Loucy (cell line): ENCODE measurements at regions not wholly inside any gene's neighbourhood (a gene's known extent, or its start where the extent isn't known, plus 50 kb on each side); places are given as distances from the start of the nearest gene placed in this dataset.

ENCODE experiments used
- H2AFZ ChIP-seq: fragments of 200-600 bp; sonication (generic); 2 replicates; pipeline ENCODE4 v1.6.0; 2016; ENCODE audit warnings: antibody characterized with exemption, mild to moderate bottlenecking, low read length, moderate library complexity
- H3F3A ChIP-seq: fragments of 200-600 bp; 2 replicates; pipeline ENCODE4 v1.6.0; 2016; ENCODE audit warnings: antibody characterized with exemption, low read depth, mild to moderate bottlenecking
- H3K27me3 ChIP-seq: fragments of 200-600 bp; sonication (generic); 2 replicates; pipeline ENCODE4 v1.6.1; 2014; ENCODE audit warnings: low read length, mild to moderate bottlenecking; ENCODE audit not compliant: insufficient read depth, poor library complexity, severe bottlenecking
- H3K36me3 ChIP-seq: fragments of 200-600 bp; sonication (generic); 2 replicates; pipeline ENCODE4 v1.6.1; 2016; ENCODE audit warnings: low read length; ENCODE audit not compliant: insufficient read depth
- H3K4me1 ChIP-seq: fragments of 200-600 bp; sonication (generic); 2 replicates; pipeline ENCODE4 v1.5.1; 2014; ENCODE audit warnings: low read length, mild to moderate bottlenecking; ENCODE audit not compliant: insufficient read depth, poor library complexity, severe bottlenecking
- H3K4me2 ChIP-seq: fragments of 200-600 bp; sonication (generic); 2 replicates; pipeline ENCODE4 v1.6.0; 2014; ENCODE audit warnings: antibody characterized with exemption, low read length, low read depth, mild to moderate bottlenecking; ENCODE audit not compliant: poor library complexity, severe bottlenecking
- H3K4me3 ChIP-seq: fragments of 200-600 bp; sonication (generic); 2 replicates; pipeline ENCODE4 v1.5.1; 2014; ENCODE audit warnings: low read length, mild to moderate bottlenecking, mixed read lengths; ENCODE audit not compliant: poor library complexity, severe bottlenecking
- H3K79me2 ChIP-seq: fragments of 200-600 bp; sonication (generic); 2 replicates; pipeline ENCODE4 v1.6.1; 2014; ENCODE audit warnings: low read length; ENCODE audit not compliant: insufficient read depth
- H3K9ac ChIP-seq: fragments of 200-600 bp; sonication (generic); 2 replicates; pipeline ENCODE4 v1.6.0; 2014; ENCODE audit warnings: mild to moderate bottlenecking, low read depth, low read length, moderate library complexity; ENCODE audit not compliant: poor library complexity, severe bottlenecking
- H3K9me2 ChIP-seq: fragments of 200-600 bp; sonication (generic); replicated peaks from 2 replicates; pipeline ENCODE4 v1.6.1; 2016; ENCODE audit warnings: low read depth, low read length, mixed read lengths
- H3K9me3 ChIP-seq: fragments of 200-600 bp; sonication (generic); 2 replicates; pipeline ENCODE4 v1.6.1; 2014; ENCODE audit warnings: mild to moderate bottlenecking, antibody characterized with exemption, low read length, low read depth; ENCODE audit not compliant: insufficient read depth
- H4K20me1 ChIP-seq: fragments of 200-600 bp; sonication (generic); 2 replicates; pipeline ENCODE4 v1.6.0; 2014; ENCODE audit warnings: antibody characterized with exemption, low read length, mild to moderate bottlenecking; ENCODE audit not compliant: insufficient read depth, poor library complexity, severe bottlenecking
- EZH2phosphoT487 ChIP-seq: fragments of 200-600 bp; IDR thresholded peaks from 2 replicates; pipeline ENCODE4 v1.6.1; 2018; ENCODE audit warnings: antibody characterized with exemption, mild to moderate bottlenecking, moderate library complexity, borderline replicate concordance
- TF ChIP-seq, protein P1 (sequence below): fragments of 200-600 bp; sonication (generic); conservative IDR thresholded peaks from 2 replicates; pipeline ENCODE4 v1.5.1; 2014; ENCODE audit warnings: mild to moderate bottlenecking, antibody characterized with exemption, low read length

GRCh38 chr11:82268627-82269026 lies 465.0 kb downstream of the FAM181B start:
- H3K9me3 ChIP-seq = no peaks in the 10 kb centered on the region
- H3K9me2 ChIP-seq = no peaks in the 10 kb centered on the region
- no peaks in the 10 kb centered on the region for H3K79me2 ChIP-seq
- no peak overlapping the region for H3K4me2 ChIP-seq
- H3K27me3 ChIP-seq = no peaks in the 10 kb centered on the region
- H4K20me1 ChIP-seq = no peaks in the 10 kb centered on the region
- H3K36me3 ChIP-seq = no peaks in the 10 kb centered on the region
- H3F3A ChIP-seq = no peaks in the 10 kb centered on the region
- H3K4me3 ChIP-seq = no peak overlapping the region
- no peak overlapping the region for H2AFZ ChIP-seq
- H3K9ac ChIP-seq = no peak overlapping the region
- H3K4me1 ChIP-seq = no peaks in the 10 kb centered on the region
- TF ChIP-seq, protein P1, sequence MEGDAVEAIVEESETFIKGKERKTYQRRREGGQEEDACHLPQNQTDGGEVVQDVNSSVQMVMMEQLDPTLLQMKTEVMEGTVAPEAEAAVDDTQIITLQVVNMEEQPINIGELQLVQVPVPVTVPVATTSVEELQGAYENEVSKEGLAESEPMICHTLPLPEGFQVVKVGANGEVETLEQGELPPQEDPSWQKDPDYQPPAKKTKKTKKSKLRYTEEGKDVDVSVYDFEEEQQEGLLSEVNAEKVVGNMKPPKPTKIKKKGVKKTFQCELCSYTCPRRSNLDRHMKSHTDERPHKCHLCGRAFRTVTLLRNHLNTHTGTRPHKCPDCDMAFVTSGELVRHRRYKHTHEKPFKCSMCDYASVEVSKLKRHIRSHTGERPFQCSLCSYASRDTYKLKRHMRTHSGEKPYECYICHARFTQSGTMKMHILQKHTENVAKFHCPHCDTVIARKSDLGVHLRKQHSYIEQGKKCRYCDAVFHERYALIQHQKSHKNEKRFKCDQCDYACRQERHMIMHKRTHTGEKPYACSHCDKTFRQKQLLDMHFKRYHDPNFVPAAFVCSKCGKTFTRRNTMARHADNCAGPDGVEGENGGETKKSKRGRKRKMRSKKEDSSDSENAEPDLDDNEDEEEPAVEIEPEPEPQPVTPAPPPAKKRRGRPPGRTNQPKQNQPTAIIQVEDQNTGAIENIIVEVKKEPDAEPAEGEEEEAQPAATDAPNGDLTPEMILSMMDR = no peak
- TF ChIP-seq EZH2phosphoT487 = no peak

DNA sequence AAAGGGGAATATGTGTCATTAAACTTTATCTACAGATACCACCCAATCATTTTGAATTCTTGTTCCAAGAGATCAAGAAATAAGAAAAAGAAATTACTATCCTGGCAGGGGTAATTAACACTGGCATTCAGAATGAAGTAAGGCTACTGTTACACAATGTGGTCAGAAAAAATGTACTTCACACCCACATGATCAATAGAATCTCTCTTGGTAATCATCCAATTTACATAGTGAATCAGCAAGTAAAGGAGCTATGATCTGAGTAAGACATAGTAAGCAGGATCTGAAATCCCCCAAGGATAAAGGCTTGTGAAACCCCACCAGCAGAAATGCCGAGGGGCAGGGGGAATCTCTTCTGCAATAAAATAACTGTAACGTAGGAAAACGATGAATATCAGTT lies 466.5 kb downstream of the FAM181B start:
- no peak overlapping the region for H3K4me3 ChIP-seq
- H3F3A ChIP-seq = no peaks in the 10 kb centered on the region
- H4K20me1 ChIP-seq = no peaks in the 10 kb centered on the region
- H3K27me3 ChIP-seq = no peaks in the 10 kb centered on the region
- H3K4me2 ChIP-seq = no peak overlapping the region
- no peaks in the 10 kb centered on the region for H3K4me1 ChIP-seq
- H3K9me2 ChIP-seq = no peaks in the 10 kb centered on the region
- no peaks in the 10 kb centered on the region for H3K9me3 ChIP-seq
- no peaks in the 10 kb centered on the region for H3K79me2 ChIP-seq
- no peak for TF ChIP-seq EZH2phosphoT487
- TF ChIP-seq, protein P1 = no peak
- no peaks in the 10 kb centered on the region for H3K36me3 ChIP-seq
- no peak overlapping the region for H2AFZ ChIP-seq
- H3K9ac ChIP-seq = no peak overlapping the region

- no peaks in the 10 kb centered on the region for H4K20me1 ChIP-seq
- no peaks in the 10 kb centered on the region for H3F3A ChIP-seq
- no peaks in the 10 kb centered on the region for H3K27me3 ChIP-seq
- no peaks in the 10 kb centered on the region for H3K9me3 ChIP-seq
- no peak for TF ChIP-seq EZH2phosphoT487
- TF ChIP-seq, protein P1 = no peak
- H3K4me2 ChIP-seq = no peak overlapping the region
- H3K9me2 ChIP-seq = no peaks in the 10 kb centered on the region
- no peak overlapping the region for H3K4me3 ChIP-seq
- H3K4me1 ChIP-seq = no peaks in the 10 kb centered on the region
- no peaks in the 10 kb centered on the region for H3K79me2 ChIP-seq
- no peak overlapping the region for H3K9ac ChIP-seq
- no peak overlapping the region for H2AFZ ChIP-seq
- H3K36me3 ChIP-seq = no peaks in the 10 kb centered on the region
These were observed 472.3 kb downstream of the FAM181B start for GRCh38 chr11:82261367-82261766.
